Effector memory CD4-positive, alpha-beta T cell (primary cell): ENCODE measurements at regions not wholly inside any gene's neighbourhood (a gene's known extent, or its start where the extent isn't known, plus 50 kb on each side); places are given as distances from the start of the nearest gene placed in this dataset.
"Not testable (repeated sequence)": the region's sequence is repeated elsewhere in the genome, so short reads cannot be mapped to it uniquely, and the experiment has no call there.

ENCODE experiments used
- DNase-seq, 3 donors: peaks; one replicate each; pipeline ENCODE4 v3.0.0-alpha.2; 2020
- H3K27ac ChIP-seq: 2 replicates; pipeline ENCODE4 v1.7.0; 2013; ENCODE audit warnings: mild to moderate bottlenecking, low read length, moderate library complexity; ENCODE audit not compliant: insufficient read depth, poor library complexity, severe bottlenecking
- H3K27me3 ChIP-seq: replicated peaks from 2 replicates; pipeline ENCODE4 v1.7.0; 2013; ENCODE audit warnings: mild to moderate bottlenecking, low read length; ENCODE audit not compliant: insufficient read depth, control insufficient read depth, poor library complexity, severe bottlenecking
- H3K36me3 ChIP-seq: 2 replicates; pipeline ENCODE4 v1.7.0; 2013; ENCODE audit warnings: mild to moderate bottlenecking, low read length, moderate library complexity; ENCODE audit not compliant: control insufficient read depth, insufficient read depth
- H3K4me1 ChIP-seq: 2 replicates; pipeline ENCODE4 v1.7.0; 2013; ENCODE audit warnings: low read length, mild to moderate bottlenecking; ENCODE audit not compliant: control insufficient read depth, insufficient read depth, poor library complexity, severe bottlenecking
- H3K4me3 ChIP-seq: 2 replicates; pipeline ENCODE4 v1.7.0; 2013; ENCODE audit warnings: low read length, low read depth, mild to moderate bottlenecking; ENCODE audit not compliant: insufficient read depth, poor library complexity, severe bottlenecking
- H3K9me3 ChIP-seq: 2 replicates; pipeline ENCODE4 v1.7.0; 2013; ENCODE audit warnings: mild to moderate bottlenecking, low read length, moderate library complexity; ENCODE audit not compliant: control insufficient read depth

GRCh38 chr7:35926966-35927365 lies 126.1 kb downstream of the SEPTIN7 start:
- H3K36me3 ChIP-seq, H3K4me3 ChIP-seq, H3K27ac ChIP-seq, H3K4me1 ChIP-seq, H3K9me3 ChIP-seq, DNase-seq, H3K27me3 ChIP-seq: not testable (repeated sequence)

- not testable (repeated sequence) for H3K36me3 ChIP-seq, H3K4me3 ChIP-seq, H3K4me1 ChIP-seq, H3K27me3 ChIP-seq, H3K27ac ChIP-seq, DNase-seq, H3K9me3 ChIP-seq
These were observed 130.3 kb downstream of the SEPTIN7 start for GRCh38 chr7:35931134-35931533.

- not testable (repeated sequence) for DNase-seq, H3K4me3 ChIP-seq, H3K4me1 ChIP-seq, H3K9me3 ChIP-seq, H3K27me3 ChIP-seq, H3K36me3 ChIP-seq, H3K27ac ChIP-seq
These were observed 130.7 kb downstream of the SEPTIN7 start for GRCh38 chr7:35931551-35931950.

GRCh38 chr7:35940695-35941094 lies 139.8 kb downstream of the SEPTIN7 start:
- not testable (repeated sequence) for DNase-seq, H3K27ac ChIP-seq, H3K27me3 ChIP-seq, H3K36me3 ChIP-seq, H3K4me1 ChIP-seq, H3K9me3 ChIP-seq, H3K4me3 ChIP-seq

GRCh38 chr7:35945621-35946020 lies 144.8 kb downstream of the SEPTIN7 start:
- not testable (repeated sequence) for H3K4me1 ChIP-seq, DNase-seq, H3K4me3 ChIP-seq, H3K27ac ChIP-seq, H3K9me3 ChIP-seq, H3K27me3 ChIP-seq, H3K36me3 ChIP-seq

- not testable (repeated sequence) for H3K4me3 ChIP-seq, H3K36me3 ChIP-seq, H3K27ac ChIP-seq, H3K4me1 ChIP-seq, DNase-seq, H3K27me3 ChIP-seq, H3K9me3 ChIP-seq
These were observed 154.9 kb downstream of the SEPTIN7 start for GRCh38 chr7:35955735-35956134.

GRCh38 chr7:35956988-35957387 lies 156.1 kb downstream of the SEPTIN7 start:
- H3K27ac ChIP-seq, H3K4me3 ChIP-seq, H3K36me3 ChIP-seq, H3K4me1 ChIP-seq, H3K27me3 ChIP-seq, H3K9me3 ChIP-seq, DNase-seq: not testable (repeated sequence)

- H3K4me1 ChIP-seq, H3K9me3 ChIP-seq, H3K27me3 ChIP-seq, H3K4me3 ChIP-seq, H3K36me3 ChIP-seq, DNase-seq, H3K27ac ChIP-seq: not testable (repeated sequence)
These were observed 160.4 kb downstream of the SEPTIN7 start for GRCh38 chr7:35961260-35961659.

- H3K27ac ChIP-seq, DNase-seq, H3K9me3 ChIP-seq, H3K4me3 ChIP-seq, H3K27me3 ChIP-seq, H3K36me3 ChIP-seq, H3K4me1 ChIP-seq: not testable (repeated sequence)
These were observed 161.8 kb downstream of the SEPTIN7 start for GRCh38 chr7:35962607-35963006.

GRCh38 chr7:35967366-35968139 lies 166.7 kb downstream of the SEPTIN7 start:
- Histone ChIP-seq H3K9me3 (no peaks in the 10 kb centered on the region), H3K4me3 (no peak overlapping the region), H3K4me1 (no peaks in the 10 kb centered on the region), H3K27me3 (peaks cover 5% of the 10 kb centered on the region), H3K36me3 (no peaks in the 10 kb centered on the region), H3K27ac (no peak overlapping the region)
- DNase-seq: no peak
